ENCODE measurements at regions not wholly inside any gene's neighbourhood (a gene's known extent, or its start where the extent isn't known, plus 50 kb on each side); places are given as distances from the start of the nearest gene placed in this dataset.
A peak's percentile ranks its signal among the peaks of the same experiment; 100 is the strongest.

GRCh38 chr1:4526747-4527146 lies 127.7 kb upstream of the AJAP1 start:
- intact Hi-C loops (cut with DNase I) = no loop called here
- no peak for DNase-seq

GRCh38 chr1:4527819-4528218 lies 126.6 kb upstream of the AJAP1 start:
- intact Hi-C loops (cut with DNase I) = no loop called here
- peak; percentile 25 to 86 (median 56) for DNase-seq

- no peak for DNase-seq
- intact Hi-C loops (cut with DNase I) = no loop called here
Observed at GRCh38 chr1:4528590-4528989, 125.8 kb upstream of the AJAP1 start.

- intact Hi-C loops (cut with DNase I) = no loop called here
- DNase-seq = no peak
Observed at GRCh38 chr1:4529446-4530165, 124.8 kb upstream of the AJAP1 start.

GRCh38 chr1:4530166-4530785 lies 124.1 kb upstream of the AJAP1 start:
- intact Hi-C loops (cut with DNase I) = no loop called here

GRCh38 chr1:4531842-4532241 lies 122.6 kb upstream of the AJAP1 start:
- no peak for DNase-seq
- intact Hi-C loops (cut with DNase I) = no loop called here

More at GRCh38 chr1:4530166-4530785, 124.1 kb upstream of the AJAP1 start:
- no peak for DNase-seq

- intact Hi-C loops (cut with DNase I) = no loop called here
- no peak for DNase-seq
Observed at GRCh38 chr1:4532656-4533055, 121.8 kb upstream of the AJAP1 start.

- intact Hi-C loops (cut with DNase I) = no loop called here
Observed at GRCh38 chr1:4546911-4547310, 107.5 kb upstream of the AJAP1 start.

GRCh38 chr1:4549930-4550329 lies 104.5 kb upstream of the AJAP1 start:
- DNase-seq = no peak
- intact Hi-C loops (cut with DNase I) = no loop called here

More at GRCh38 chr1:4546911-4547310, 107.5 kb upstream of the AJAP1 start:
- no peak for DNase-seq

- no peak for DNase-seq
- intact Hi-C loops (cut with DNase I) = no loop called here
Observed at GRCh38 chr1:4550941-4551340, 103.5 kb upstream of the AJAP1 start.

- intact Hi-C loops (cut with DNase I) = no loop called here
- DNase-seq = peak in 37 of 42 donors; percentile 9 to 84 (median 53)
Observed at GRCh38 chr1:4551706-4552105, 102.7 kb upstream of the AJAP1 start.

- DNase-seq = no peak
- intact Hi-C loops (cut with DNase I) = no loop called here
Observed at GRCh38 chr1:4553761-4554160, 100.6 kb upstream of the AJAP1 start.

GRCh38 chr1:4554271-4554865 lies 100.0 kb upstream of the AJAP1 start:
- peak in 1 of 42 donors; percentile 27 for DNase-seq
- intact Hi-C loops (cut with DNase I) = no loop called here

- intact Hi-C loops (cut with DNase I) = no loop called here
- DNase-seq = no peak
Observed at GRCh38 chr1:4557949-4558348, 96.5 kb upstream of the AJAP1 start.

GRCh38 chr1:4561205-4561604 lies 93.2 kb upstream of the AJAP1 start:
- no peak for DNase-seq

GRCh38 chr1:4562321-4562720 lies 92.1 kb upstream of the AJAP1 start:
- intact Hi-C loops (cut with DNase I) = no loop called here
- no peak for DNase-seq

More at GRCh38 chr1:4561205-4561604, 93.2 kb upstream of the AJAP1 start:
- intact Hi-C loops (cut with DNase I) = no loop called here

- DNase-seq = no peak
- intact Hi-C loops (cut with DNase I) = no loop called here
Observed at GRCh38 chr1:4563586-4563985, 90.8 kb upstream of the AJAP1 start.

- intact Hi-C loops (cut with DNase I) = no loop called here
- no peak for DNase-seq
Observed at GRCh38 chr1:4564051-4564450, 90.4 kb upstream of the AJAP1 start.

- intact Hi-C loops (cut with DNase I) = no loop called here
- DNase-seq = no peak
Observed at GRCh38 chr1:4565166-4565565, 89.2 kb upstream of the AJAP1 start.

- no peak for DNase-seq
- intact Hi-C loops (cut with DNase I) = no loop called here
Observed at GRCh38 chr1:4565801-4566449, 88.5 kb upstream of the AJAP1 start.

All from head of caudate nucleus (tissue), 42 donors.